K562 (cell line): ENCODE measurements at regions not wholly inside any gene's neighbourhood (a gene's known extent, or its start where the extent isn't known, plus 50 kb on each side); places are given as distances from the start of the nearest gene placed in this dataset.

ENCODE experiments used
- ARID3B ChIP-seq: fragments of 250-450 bp; sonication (Bioruptor Pico); IDR thresholded peaks from 2 replicates; pipeline ENCODE4 v1.4.0; 2020; ENCODE audit warnings: borderline replicate concordance
- BCOR ChIP-seq: fragments of 450-650 bp; IDR thresholded peaks from 2 replicates; pipeline ENCODE4 v1.6.1; 2016
- CHD4 ChIP-seq: fragments of 200-600 bp; sonication (generic); IDR thresholded peaks from 3 replicates; pipeline ENCODE4 v1.6.1; 2012; ENCODE audit warnings: low read depth, mild to moderate bottlenecking, mixed read lengths, low read length, inconsistent platforms; ENCODE audit not compliant: insufficient read depth, insufficient replicate concordance, poor library complexity, severe bottlenecking
- CREB3 ChIP-seq: fragments of 450-650 bp; conservative IDR thresholded peaks from 2 replicates; pipeline ENCODE4 v1.6.1; 2016; ENCODE audit warnings: missing genetic modification characterization, low read depth, mild to moderate bottlenecking, missing compliant biosample characterization, moderate library complexity
- FOSL1 ChIP-seq: fragments of 200-800 bp; sonication (Bioruptor generic); conservative IDR thresholded peaks from 2 replicates; pipeline ENCODE4 v1.6.1; 2016; ENCODE audit warnings: missing genetic modification characterization, missing compliant biosample characterization
- HES1 ChIP-seq: fragments of 450-650 bp; IDR thresholded peaks from 2 replicates; pipeline ENCODE4 v1.6.1; 2016; ENCODE audit warnings: low read depth, mild to moderate bottlenecking, moderate library complexity
- JUND ChIP-seq, 2 experiments: IDR thresholded peaks; 2 replicates in 1 of 2; 3 replicates in 1 of 2; pipeline ENCODE4 v1.6.1; 2011; ENCODE audit warnings: borderline replicate concordance in 2 of 2, low read depth in 2 of 2, low read length in 2 of 2, improper control_type of control experiment in 1 of 2, missing biosample characterization in 1 of 2, missing genetic modification characterization in 1 of 2, missing genetic modification reagents in 1 of 2
- KDM4B ChIP-seq, 2 experiments: fragments of 450-650 bp in 1 of 2; sonication (generic) in 1 of 2; IDR thresholded peaks; 2 replicates each; pipeline ENCODE4 v1.6.1; 2016 to 2017; ENCODE audit warnings: borderline replicate concordance in 2 of 2, antibody characterized with exemption in 1 of 2, low read depth in 1 of 2, mild to moderate bottlenecking in 1 of 2
- MTA3 ChIP-seq: fragments of 450-650 bp; formaldehyde crosslinking; IDR thresholded peaks from 2 replicates; pipeline ENCODE4 v1.6.1; 2017; ENCODE audit warnings: mild to moderate bottlenecking, borderline replicate concordance
- MTF1 ChIP-seq: fragments of 250-450 bp; sonication (Bioruptor Pico); IDR thresholded peaks from 2 replicates; pipeline ENCODE4 v1.9.0; 2021; ENCODE audit warnings: moderate library complexity, mild to moderate bottlenecking, inconsistent platforms, borderline replicate concordance
- NKRF ChIP-seq: fragments of 450-650 bp; IDR thresholded peaks from 2 replicates; pipeline ENCODE4 v1.6.1; 2016; ENCODE audit warnings: borderline replicate concordance
- PHF8 ChIP-seq: fragments of 200-600 bp; sonication (generic); IDR thresholded peaks from 2 replicates; pipeline ENCODE4 v1.6.1; 2012; ENCODE audit warnings: mixed run types, mild to moderate bottlenecking, inconsistent platforms, low read length, moderate library complexity, borderline replicate concordance
- RBM25 ChIP-seq: fragments of 200-400 bp; formaldehyde crosslinking; IDR thresholded peaks from 2 replicates; pipeline ENCODE4 v1.6.1; 2018; ENCODE audit warnings: low read length, low read depth, moderate library complexity; ENCODE audit not compliant: severe bottlenecking
- SMAD3 ChIP-seq: fragments of 450-650 bp; formaldehyde crosslinking; conservative IDR thresholded peaks from 2 replicates; pipeline ENCODE4 v1.4.0; 2020; ENCODE audit warnings: mild to moderate bottlenecking
- TCF15 ChIP-seq: fragments of 250-450 bp; sonication (Bioruptor Pico); IDR thresholded peaks from 2 replicates; pipeline ENCODE4 v1.8.0; 2022; ENCODE audit warnings: moderate library complexity, mild to moderate bottlenecking, inconsistent platforms
- ZNF57 ChIP-seq: fragments of 450-650 bp; formaldehyde crosslinking; IDR thresholded peaks from 2 replicates; pipeline ENCODE4 v1.4.0; 2020; ENCODE audit warnings: mild to moderate bottlenecking, moderate library complexity
- ZNF583 ChIP-seq: fragments of 250-450 bp; sonication (Bioruptor Pico); IDR thresholded peaks from 2 replicates; pipeline ENCODE4 v1.4.0; 2020
- ZNF668 ChIP-seq: fragments of 250-450 bp; sonication (Bioruptor Pico); IDR thresholded peaks from 2 replicates; pipeline ENCODE4 v1.8.0; 2022; ENCODE audit warnings: mild to moderate bottlenecking, inconsistent platforms
- ZNF699 ChIP-seq: fragments of 250-450 bp; sonication (Bioruptor Pico); IDR thresholded peaks from 2 replicates; pipeline ENCODE4 v1.8.0; 2021; ENCODE audit warnings: mild to moderate bottlenecking, moderate library complexity; ENCODE audit not compliant: insufficient replicate concordance
- TF ChIP-seq, protein P1 (sequence below): fragments of 250-450 bp; sonication (Bioruptor Pico); IDR thresholded peaks from 2 replicates; pipeline ENCODE4 v1.4.0; 2020; ENCODE audit warnings: mild to moderate bottlenecking

- TF ChIP-seq, protein P1, sequence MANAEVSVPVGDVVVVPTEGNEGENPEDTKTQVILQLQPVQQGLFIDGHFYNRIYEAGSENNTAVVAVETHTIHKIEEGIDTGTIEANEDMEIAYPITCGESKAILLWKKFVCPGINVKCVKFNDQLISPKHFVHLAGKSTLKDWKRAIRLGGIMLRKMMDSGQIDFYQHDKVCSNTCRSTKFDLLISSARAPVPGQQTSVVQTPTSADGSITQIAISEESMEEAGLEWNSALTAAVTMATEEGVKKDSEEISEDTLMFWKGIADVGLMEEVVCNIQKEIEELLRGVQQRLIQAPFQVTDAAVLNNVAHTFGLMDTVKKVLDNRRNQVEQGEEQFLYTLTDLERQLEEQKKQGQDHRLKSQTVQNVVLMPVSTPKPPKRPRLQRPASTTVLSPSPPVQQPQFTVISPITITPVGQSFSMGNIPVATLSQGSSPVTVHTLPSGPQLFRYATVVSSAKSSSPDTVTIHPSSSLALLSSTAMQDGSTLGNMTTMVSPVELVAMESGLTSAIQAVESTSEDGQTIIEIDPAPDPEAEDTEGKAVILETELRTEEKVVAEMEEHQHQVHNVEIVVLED (CRISPR knock-in tag) = no peak
- no peak for TF ChIP-seq MTF1 (CRISPR knock-in tag)
- no peak for TF ChIP-seq HES1
- 0 out of 2 replicates have a peak, but pooled peaks have one; percentile 7 for TF ChIP-seq JUND (IDR thresholded peaks at IDR 0.05; ENCODE audit: borderline replicate concordance, low read depth, low read length)
- no peak for TF ChIP-seq JUND (tag; IDR thresholded peaks at IDR 0.05; ENCODE audit: borderline replicate concordance, low read depth, low read length)
- TF ChIP-seq NKRF = no peak
- TF ChIP-seq MTA3 = no peak
- TF ChIP-seq FOSL1 (tag) = peak; percentile 69
- no peak for TF ChIP-seq KDM4B (IDR thresholded peaks at IDR 0.05; ENCODE audit: borderline replicate concordance in 2 of 2, low read depth in 1 of 2)
- TF ChIP-seq ZNF699 (CRISPR knock-in tag) = no peak
- TF ChIP-seq RBM25 = peak; percentile 28
- no peak for TF ChIP-seq PHF8
- no peak for TF ChIP-seq TCF15 (CRISPR knock-in tag)
- TF ChIP-seq BCOR = peak; percentile 59
- TF ChIP-seq ZNF583 (CRISPR knock-in tag) = no peak
- TF ChIP-seq CHD4 = peak; percentile 85
- TF ChIP-seq ZNF57 (CRISPR knock-in tag) = no peak
- no peak for TF ChIP-seq CREB3 (tag)
- TF ChIP-seq SMAD3 = no peak
- no peak for TF ChIP-seq ZNF668 (CRISPR knock-in tag)
- TF ChIP-seq ARID3B = no peak
Observed at GRCh38 chr1:31498376-31499040, 77.8 kb upstream of the TINAGL1 start (continued).
